ENCODE measurements at regions not wholly inside any gene's neighbourhood (a gene's known extent, or its start where the extent isn't known, plus 50 kb on each side); places are given as distances from the start of the nearest gene placed in this dataset.

DNA sequence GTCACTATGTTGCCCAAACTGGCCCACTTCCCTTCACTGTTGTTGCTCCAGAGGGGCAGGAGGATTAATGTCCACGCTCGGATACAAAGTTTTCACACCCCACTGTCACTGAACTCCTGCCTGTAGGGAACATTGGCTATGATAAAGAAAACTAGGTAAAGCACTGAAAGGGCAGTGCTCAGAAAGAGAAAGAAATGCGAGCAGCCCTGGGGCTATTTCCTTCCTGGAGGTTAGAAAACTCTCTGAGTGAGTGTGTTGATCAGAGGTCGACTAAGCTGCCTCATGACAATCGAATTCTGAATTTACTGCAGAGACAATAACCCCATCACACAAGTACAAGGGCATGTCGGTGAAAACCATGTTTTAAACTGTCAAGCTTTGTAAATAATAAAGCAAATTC lies 227.2 kb upstream of the PITRM1 start:
- H3K27ac ChIP-seq = no peak overlapping the region
- TF ChIP-seq CTCF (IDR thresholded peaks at IDR 0.05) (no peak), ZFX (IDR thresholded peaks at IDR 0.05; ENCODE audit: borderline replicate concordance) (no peak)

DNA sequence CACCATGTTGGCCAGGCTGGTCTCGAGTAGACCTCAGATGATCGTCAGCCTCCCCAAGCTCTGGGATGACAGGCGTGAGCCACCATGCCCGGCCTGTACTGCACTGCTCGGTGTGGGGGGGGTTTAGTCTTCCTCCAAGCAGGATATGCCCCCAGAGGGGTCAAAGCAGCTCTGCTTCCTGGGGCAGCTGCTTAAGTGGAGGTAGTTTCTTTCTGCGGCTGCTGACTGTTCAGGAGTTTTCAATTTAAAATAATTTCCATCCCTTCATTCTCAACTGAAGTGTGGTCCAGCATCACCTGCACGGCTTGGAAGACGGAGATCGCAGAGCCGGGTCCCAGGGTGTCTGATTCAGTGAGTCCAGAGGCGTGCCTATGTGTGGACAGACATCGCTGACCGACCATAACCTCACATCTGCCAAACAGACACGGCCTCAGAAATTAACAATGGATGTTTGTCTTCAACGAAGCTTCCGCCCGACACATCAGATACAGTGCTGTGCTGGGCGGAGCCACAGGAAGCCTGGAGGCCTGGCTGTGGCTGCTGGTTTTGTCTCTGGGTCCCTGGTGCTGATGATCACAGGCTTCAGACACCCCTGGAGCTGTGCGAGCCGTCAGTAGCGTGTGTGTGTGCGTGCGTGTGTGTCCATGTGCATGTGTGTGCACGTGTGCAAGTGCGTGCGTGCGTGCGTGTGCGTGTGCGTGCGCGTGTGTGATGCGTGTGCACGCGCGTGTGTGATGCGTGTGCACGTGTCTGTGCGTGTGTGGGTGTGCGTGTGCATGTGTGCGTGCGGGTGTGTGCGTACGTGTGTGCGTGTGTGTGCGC lies 226.5 kb upstream of the PITRM1 start:
- H3K27ac ChIP-seq = no peak overlapping the region
- TF ChIP-seq CTCF (IDR thresholded peaks at IDR 0.05) = no peak
- TF ChIP-seq ZFX (IDR thresholded peaks at IDR 0.05; ENCODE audit: borderline replicate concordance) = no peak

GRCh38 chr10:3397846-3398245 lies 225.3 kb upstream of the PITRM1 start:
- no peak for TF ChIP-seq ZFX (IDR thresholded peaks at IDR 0.05; ENCODE audit: borderline replicate concordance)
- TF ChIP-seq CTCF (IDR thresholded peaks at IDR 0.05) = no peak
- H3K27ac ChIP-seq = no peak overlapping the region

DNA sequence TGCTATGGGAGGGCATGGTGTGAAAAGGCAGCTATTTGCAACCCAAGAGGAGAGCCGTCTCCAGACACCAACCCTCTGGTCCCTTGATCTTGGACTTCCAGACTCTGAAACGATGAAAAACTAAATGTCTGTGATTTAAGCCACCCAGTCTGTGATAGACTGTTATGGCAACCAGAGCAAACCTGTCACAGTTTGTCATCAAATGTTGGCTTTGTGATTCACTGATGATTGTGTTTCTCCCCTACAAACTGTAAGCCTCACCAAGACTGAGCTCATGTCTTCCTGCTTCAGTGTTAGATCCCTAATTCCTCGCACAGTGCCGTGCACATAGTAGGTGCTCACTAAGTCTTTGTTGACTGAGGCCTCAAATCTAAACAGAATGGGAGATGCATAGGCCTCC lies 224.6 kb upstream of the PITRM1 start:
- H3K27ac ChIP-seq = no peak overlapping the region
- TF ChIP-seq ZFX (IDR thresholded peaks at IDR 0.05; ENCODE audit: borderline replicate concordance) (no peak), CTCF (IDR thresholded peaks at IDR 0.05) (no peak)

GRCh38 chr10:3396116-3396515 lies 223.5 kb upstream of the PITRM1 start:
- no peak overlapping the region for H3K27ac ChIP-seq
- TF ChIP-seq CTCF (IDR thresholded peaks at IDR 0.05) = no peak
- no peak for TF ChIP-seq ZFX (IDR thresholded peaks at IDR 0.05; ENCODE audit: borderline replicate concordance)

DNA sequence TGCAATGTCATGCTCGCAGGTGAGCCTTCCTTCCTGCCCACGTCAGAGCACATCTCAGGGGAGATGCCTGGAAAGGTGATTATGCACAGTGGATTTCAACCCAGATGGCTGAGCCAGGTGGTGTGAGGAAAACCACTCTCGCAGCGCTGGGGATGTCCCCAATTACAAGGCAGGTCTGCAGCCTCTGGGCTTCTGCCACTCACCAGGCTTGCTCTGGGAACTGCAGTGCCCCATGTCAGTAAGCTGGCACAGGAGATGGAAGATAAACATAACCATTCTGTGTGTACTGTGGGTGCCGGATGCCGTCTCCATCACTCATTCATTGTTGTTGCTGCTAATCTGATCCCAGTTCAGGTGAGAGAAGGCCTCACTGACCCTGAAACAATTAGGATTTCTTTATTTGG lies 222.9 kb upstream of the PITRM1 start:
- H3K27ac ChIP-seq = no peak overlapping the region
- TF ChIP-seq ZFX (IDR thresholded peaks at IDR 0.05; ENCODE audit: borderline replicate concordance) = no peak
- TF ChIP-seq CTCF (IDR thresholded peaks at IDR 0.05) = no peak

GRCh38 chr10:3395041-3395440 lies 222.5 kb upstream of the PITRM1 start:
- TF ChIP-seq CTCF (IDR thresholded peaks at IDR 0.05) (no peak), ZFX (IDR thresholded peaks at IDR 0.05; ENCODE audit: borderline replicate concordance) (no peak)
- no peak overlapping the region for H3K27ac ChIP-seq

Measured in 22Rv1 (cell line).